OCI-LY7 (cell line): ENCODE measurements at regions not wholly inside any gene's neighbourhood (a gene's known extent, or its start where the extent isn't known, plus 50 kb on each side); places are given as distances from the start of the nearest gene placed in this dataset.

Experiments used
- BruUV-seq: library from RNA; stranded (reverse); fragments of 400-500 nt; replicated peaks from 2 replicates; lab custom pipeline; 2021; lab: Mats Ljungman, UMichigan
- CTCF ChIA-PET: fragments of 300-600 bp; sonication (Branson Sonifier 250); formaldehyde crosslinking; loops from one replicate; lab custom pipeline; 2022; ENCODE audit warnings: antibody characterized with exemption; ENCODE audit not compliant: unreplicated experiment; lab: Charles Lee
- POLR2A ChIA-PET: fragments of 300-600 bp; sonication (Branson Sonifier 250); formaldehyde crosslinking; loops from one replicate; lab custom pipeline; 2022; ENCODE audit warnings: antibody characterized with exemption; lab: Charles Lee
- DNase-seq: peaks from one replicate; pipeline ENCODE4 v3.0.0-alpha.2; 2015; ENCODE audit warnings: low spot score
- H2AFZ ChIP-seq: fragments of 200-600 bp; sonication (generic), shearing (Covaris generic); 2 replicates; pipeline ENCODE4 v1.6.1; 2014; ENCODE audit warnings: mild to moderate bottlenecking, antibody characterized with exemption, low read length, moderate library complexity
- H3K27ac ChIP-seq: fragments of 200-600 bp; sonication (generic); 2 replicates; pipeline ENCODE4 v1.5.1; 2014; ENCODE audit warnings: mixed run types, low read depth, mild to moderate bottlenecking, moderate library complexity, low read length, inconsistent platforms; ENCODE audit not compliant: poor library complexity, severe bottlenecking
- H3K36me3 ChIP-seq: fragments of 200-600 bp; sonication (generic); 2 replicates; pipeline ENCODE4 v1.6.1; 2014; ENCODE audit warnings: mild to moderate bottlenecking, antibody characterized with exemption, low read length, moderate library complexity, mixed read lengths; ENCODE audit not compliant: insufficient read depth
- H3K4me1 ChIP-seq: fragments of 200-600 bp; sonication (generic); 2 replicates; pipeline ENCODE4 v1.5.1; 2014; ENCODE audit warnings: mild to moderate bottlenecking, low read length; ENCODE audit not compliant: insufficient read depth, poor library complexity, severe bottlenecking
- H3K4me2 ChIP-seq: fragments of 200-600 bp; sonication (generic); 2 replicates; pipeline ENCODE4 v1.6.1; 2014; ENCODE audit warnings: mild to moderate bottlenecking, low read length
- H3K4me3 ChIP-seq: fragments of 200-600 bp; sonication (generic); 2 replicates; pipeline ENCODE4 v1.5.1; 2014; ENCODE audit warnings: mild to moderate bottlenecking, low read depth, low read length; ENCODE audit not compliant: poor library complexity, severe bottlenecking
- H3K79me2 ChIP-seq: fragments of 200-600 bp; sonication (generic); 2 replicates; pipeline ENCODE4 v1.6.1; 2016; ENCODE audit warnings: low read depth, mild to moderate bottlenecking, low read length, moderate library complexity, mixed read lengths; ENCODE audit not compliant: insufficient read depth
- H3K9me2 ChIP-seq: fragments of 200-600 bp; sonication (generic); 2 replicates; pipeline ENCODE4 v1.6.1; 2016; ENCODE audit warnings: mild to moderate bottlenecking, low read length, mixed read lengths; ENCODE audit not compliant: insufficient read depth
- H3K9me3 ChIP-seq: fragments of 200-600 bp; sonication (generic); 2 replicates; pipeline ENCODE4 v1.6.1; 2014; ENCODE audit warnings: mild to moderate bottlenecking, mixed run types, low read length, mixed read lengths
- H4K20me1 ChIP-seq: fragments of 200-600 bp; sonication (generic); 2 replicates; pipeline ENCODE4 v1.6.1; 2014; ENCODE audit warnings: mild to moderate bottlenecking, antibody characterized with exemption, low read length, moderate library complexity, mixed read lengths; ENCODE audit not compliant: insufficient read depth
- EZH2phosphoT487 ChIP-seq: fragments of 200-600 bp; sonication (generic); IDR thresholded peaks from 2 replicates; pipeline ENCODE4 v1.6.1; 2018; ENCODE audit warnings: low read depth, borderline replicate concordance, mild to moderate bottlenecking, mixed run types, antibody characterized with exemption, low read length, moderate library complexity, mixed read lengths
- intact Hi-C: fragments of 100-400 bp; cut with micrococcal nuclease; formaldehyde crosslinking; loops from one replicate; pipeline ENCODE4 v1.10.0; 2022; ENCODE audit not compliant: unreplicated experiment
- TF ChIP-seq, protein P1 (sequence below): fragments of 200-600 bp; sonication (generic); conservative IDR thresholded peaks from 2 replicates; pipeline ENCODE4 v1.5.1; 2014; ENCODE audit warnings: mild to moderate bottlenecking, antibody characterized with exemption, low read length, moderate library complexity, mixed read lengths

DNA sequence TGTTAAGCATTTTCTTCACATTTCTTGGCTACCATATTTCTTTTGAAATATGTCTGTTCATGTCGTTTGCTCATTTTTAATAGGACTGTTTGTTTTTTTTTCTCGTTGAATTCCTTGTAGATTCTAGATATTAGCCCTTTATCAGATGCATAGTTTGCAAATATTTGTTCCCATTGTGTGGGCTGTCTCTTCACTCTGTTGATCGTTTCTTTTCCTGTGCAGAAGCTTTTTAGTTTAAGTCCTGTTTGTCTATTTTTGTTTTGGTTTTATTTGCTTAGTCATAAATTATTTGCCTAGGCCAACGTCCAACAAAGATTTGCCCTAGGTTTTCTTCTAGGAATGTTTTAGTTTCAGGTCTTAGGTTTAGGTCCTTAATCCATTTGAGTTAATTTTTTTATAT, 1494.7 kb downstream of the SUCLG1 start:
- intact Hi-C loops: no loop called here
- H4K20me1 ChIP-seq: no peaks in the 10 kb centered on the region
- no peaks in the 10 kb centered on the region for H3K9me3 ChIP-seq
- no peak for DNase-seq
- no TSS peak for BruUV-seq
- no peaks in the 10 kb centered on the region for H3K4me1 ChIP-seq
- no peak overlapping the region for H2AFZ ChIP-seq
- H3K9me2 ChIP-seq: no peaks in the 10 kb centered on the region
- H3K27ac ChIP-seq: no peak overlapping the region
- TF ChIP-seq EZH2phosphoT487: no peak
- TF ChIP-seq, protein P1, sequence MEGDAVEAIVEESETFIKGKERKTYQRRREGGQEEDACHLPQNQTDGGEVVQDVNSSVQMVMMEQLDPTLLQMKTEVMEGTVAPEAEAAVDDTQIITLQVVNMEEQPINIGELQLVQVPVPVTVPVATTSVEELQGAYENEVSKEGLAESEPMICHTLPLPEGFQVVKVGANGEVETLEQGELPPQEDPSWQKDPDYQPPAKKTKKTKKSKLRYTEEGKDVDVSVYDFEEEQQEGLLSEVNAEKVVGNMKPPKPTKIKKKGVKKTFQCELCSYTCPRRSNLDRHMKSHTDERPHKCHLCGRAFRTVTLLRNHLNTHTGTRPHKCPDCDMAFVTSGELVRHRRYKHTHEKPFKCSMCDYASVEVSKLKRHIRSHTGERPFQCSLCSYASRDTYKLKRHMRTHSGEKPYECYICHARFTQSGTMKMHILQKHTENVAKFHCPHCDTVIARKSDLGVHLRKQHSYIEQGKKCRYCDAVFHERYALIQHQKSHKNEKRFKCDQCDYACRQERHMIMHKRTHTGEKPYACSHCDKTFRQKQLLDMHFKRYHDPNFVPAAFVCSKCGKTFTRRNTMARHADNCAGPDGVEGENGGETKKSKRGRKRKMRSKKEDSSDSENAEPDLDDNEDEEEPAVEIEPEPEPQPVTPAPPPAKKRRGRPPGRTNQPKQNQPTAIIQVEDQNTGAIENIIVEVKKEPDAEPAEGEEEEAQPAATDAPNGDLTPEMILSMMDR: no peak
- no peaks in the 10 kb centered on the region for H3K79me2 ChIP-seq
- H3K4me2 ChIP-seq: no peak overlapping the region
- H3K4me3 ChIP-seq: no peak overlapping the region
- ChIA-PET CTCF (no interaction called here), POLR2A (no interaction called here)
- H3K36me3 ChIP-seq: no peaks in the 10 kb centered on the region

DNA sequence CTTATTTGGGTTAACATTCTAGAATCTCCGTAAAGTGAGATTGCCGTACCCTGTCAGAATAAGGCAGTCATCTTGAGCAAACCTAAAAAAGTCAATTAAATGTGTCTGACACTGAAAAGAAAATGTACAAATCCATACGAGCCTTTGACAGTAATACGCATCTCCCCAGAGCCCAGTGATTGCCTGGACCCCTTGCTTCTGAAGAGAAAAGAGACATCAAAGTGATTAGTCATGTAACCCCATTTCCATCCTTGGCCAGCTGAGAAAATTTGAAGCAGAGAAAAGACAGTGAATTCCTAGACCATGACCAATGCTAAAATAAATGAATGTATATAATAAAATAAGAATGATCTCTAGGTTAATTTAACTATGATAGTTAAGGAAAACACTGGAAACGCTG, 1499.4 kb downstream of the SUCLG1 start:
- CTCF ChIA-PET: no interaction called here

DNA sequence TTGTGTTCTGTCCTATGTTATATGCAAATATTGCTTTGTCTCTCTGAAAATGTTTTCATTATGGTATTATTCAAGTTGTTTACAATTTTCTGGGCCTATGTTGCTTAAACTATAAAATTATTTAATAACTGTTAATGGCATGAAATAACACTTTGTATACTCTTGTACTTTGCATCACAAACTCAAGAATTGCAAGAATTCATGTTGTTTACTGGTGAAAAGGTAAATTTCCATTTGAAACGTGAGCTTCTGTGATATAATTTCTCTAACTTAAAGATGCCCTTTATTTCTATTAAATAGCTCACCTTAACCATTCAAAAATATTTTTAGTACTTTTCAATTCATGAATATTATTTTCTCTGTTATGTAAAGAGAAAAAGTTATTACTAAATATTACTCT, 1504.2 kb downstream of the SUCLG1 start:
- Histone ChIP-seq H4K20me1 (no peaks in the 10 kb centered on the region), H3K9me2 (no peaks in the 10 kb centered on the region), H3K9me3 (no peaks in the 10 kb centered on the region), H3K4me3 (no peak overlapping the region), H3K36me3 (no peaks in the 10 kb centered on the region), H2AFZ (no peak overlapping the region), H3K27ac (no peak overlapping the region), H3K4me2 (no peak overlapping the region), H3K79me2 (no peaks in the 10 kb centered on the region), H3K4me1 (no peaks in the 10 kb centered on the region)
- no peak for DNase-seq
- no TSS peak for BruUV-seq
- ChIA-PET CTCF (no interaction called here), POLR2A (interaction anchor here (0.6 kb wide), 2 partner anchors 124 to 217 kb away, joined by 3 to 5 read pairs; no protein-coding TSS in a partner anchor)
- intact Hi-C loops: no loop called here
- no peak for TF ChIP-seq EZH2phosphoT487
- TF ChIP-seq, protein P1: no peak

More for the DNA sequence above, 1499.4 kb downstream of the SUCLG1 start:
- Histone ChIP-seq H3K36me3 (no peaks in the 10 kb centered on the region), H3K4me1 (no peaks in the 10 kb centered on the region), H3K9me2 (no peaks in the 10 kb centered on the region), H2AFZ (no peak overlapping the region), H3K79me2 (no peaks in the 10 kb centered on the region), H3K27ac (no peak overlapping the region), H3K4me2 (no peak overlapping the region), H4K20me1 (no peaks in the 10 kb centered on the region), H3K9me3 (no peaks in the 10 kb centered on the region), H3K4me3 (no peak overlapping the region)
- no TSS peak for BruUV-seq
- intact Hi-C loops: no loop called here
- no peak for TF ChIP-seq EZH2phosphoT487
- TF ChIP-seq, protein P1: no peak
- POLR2A ChIA-PET: no interaction called here
- no peak for DNase-seq
